Activated naive CD8-positive, alpha-beta T cell treated with anti-CD3 and anti-CD28 coated beads for 36 hours (primary cell): ENCODE measurements at regions not wholly inside any gene's neighbourhood (a gene's known extent, or its start where the extent isn't known, plus 50 kb on each side); places are given as distances from the start of the nearest gene placed in this dataset.
A peak's percentile ranks its signal among the peaks of the same experiment; 100 is the strongest.
"Not testable (repeated sequence)": the region's sequence is repeated elsewhere in the genome, so short reads cannot be mapped to it uniquely, and the experiment has no call there.

ENCODE experiments used
- DNase-seq: peaks from one replicate; pipeline ENCODE4 v3.0.0; 2021
- H3K27ac Mint-ChIP-seq: one replicate; pipeline ENCODE4 v1.8.0; 2022; ENCODE audit warnings: mild to moderate bottlenecking, moderate library complexity, mixed read lengths
- H3K27me3 Mint-ChIP-seq: one replicate; pipeline ENCODE4 v1.8.0; 2022; ENCODE audit warnings: mild to moderate bottlenecking, mixed read lengths
- H3K36me3 Mint-ChIP-seq: one replicate; pipeline ENCODE4 v1.8.0; 2021; ENCODE audit warnings: mild to moderate bottlenecking, mixed read lengths
- H3K4me1 Mint-ChIP-seq: one replicate; pipeline ENCODE4 v1.8.0; 2021; ENCODE audit warnings: mixed read lengths
- H3K4me3 Mint-ChIP-seq: one replicate; pipeline ENCODE4 v1.8.0; 2022; ENCODE audit warnings: mild to moderate bottlenecking, moderate library complexity, mixed read lengths
- H3K9me3 Mint-ChIP-seq: one replicate; pipeline ENCODE4 v1.8.0; 2022; ENCODE audit warnings: mixed read lengths

DNA sequence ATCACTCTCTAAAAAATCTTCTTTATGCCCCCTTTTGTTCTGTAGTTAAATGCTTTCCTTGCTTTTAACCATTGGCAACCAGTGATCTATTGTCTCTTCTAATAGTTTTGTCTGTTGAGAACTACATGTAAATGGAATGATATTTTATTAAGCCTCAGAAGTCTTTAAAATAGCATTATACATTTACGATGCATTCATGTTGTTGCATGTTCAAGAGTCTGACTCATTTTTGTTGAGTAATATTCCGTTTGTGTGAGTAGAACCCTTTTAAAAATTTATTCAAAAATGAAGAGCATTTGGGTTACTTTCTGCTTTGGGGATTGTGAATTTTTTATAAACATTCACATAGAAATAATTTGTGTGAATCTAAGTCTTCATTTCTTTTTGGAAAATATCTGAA is 1352.9 kb downstream of the NCAM2 start:
- no peak for DNase-seq
- no peaks in the 10 kb centered on the region for H3K36me3 Mint-ChIP-seq
- no peaks in the 10 kb centered on the region for H3K9me3 Mint-ChIP-seq
- no peak overlapping the region for H3K4me3 Mint-ChIP-seq
- no peaks in the 10 kb centered on the region for H3K4me1 Mint-ChIP-seq
- no peak overlapping the region for H3K27ac Mint-ChIP-seq
- peaks cover 3% of the 10 kb centered on the region for H3K27me3 Mint-ChIP-seq

DNA sequence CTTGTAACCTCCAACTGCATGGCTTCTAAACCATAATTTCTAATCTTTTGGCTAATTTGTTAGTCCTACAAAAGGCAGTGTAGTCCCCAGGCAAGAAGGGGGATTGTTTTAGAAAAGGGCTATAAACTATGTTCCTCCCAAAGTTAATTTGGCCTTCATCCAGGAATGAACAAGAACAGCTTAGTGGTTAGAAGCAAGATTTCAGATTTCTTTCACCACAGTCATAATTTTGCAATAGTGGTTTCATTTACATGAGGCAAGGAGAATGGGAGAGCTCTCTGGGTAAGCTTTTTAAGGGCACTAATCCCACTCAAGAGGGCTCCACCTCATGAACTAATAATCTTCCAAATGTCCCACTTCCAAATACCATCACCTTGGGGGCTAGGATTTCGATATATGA is 1353.9 kb downstream of the NCAM2 start:
- no peaks in the 10 kb centered on the region for H3K36me3 Mint-ChIP-seq
- peaks cover 3% of the 10 kb centered on the region for H3K27me3 Mint-ChIP-seq
- H3K4me1 Mint-ChIP-seq, result no peaks in the 10 kb centered on the region
- no peak overlapping the region for H3K4me3 Mint-ChIP-seq
- no peak for DNase-seq
- no peaks in the 10 kb centered on the region for H3K9me3 Mint-ChIP-seq
- H3K27ac Mint-ChIP-seq, result no peak overlapping the region

DNA sequence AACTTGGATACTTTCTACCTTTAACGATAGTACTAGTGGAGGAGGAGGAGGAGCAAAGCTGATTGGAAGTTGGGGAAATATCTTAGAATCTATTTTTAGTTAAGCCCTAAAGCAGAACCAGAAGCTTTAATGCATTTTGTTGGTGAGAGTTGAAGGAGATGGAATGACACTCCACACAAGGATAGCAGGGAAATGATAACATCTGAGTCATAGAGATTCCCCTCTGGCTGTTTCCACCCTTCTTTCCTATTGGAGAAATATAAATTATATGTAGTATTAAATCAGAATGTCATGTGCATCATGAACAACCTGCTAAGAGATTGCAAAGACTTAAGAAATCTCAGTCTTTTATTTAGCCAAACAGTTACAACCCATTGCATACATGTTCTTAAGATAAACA is 1357.7 kb downstream of the NCAM2 start:
- Mint-ChIP-seq H3K27ac (no peak overlapping the region), H3K36me3 (no peaks in the 10 kb centered on the region), H3K4me1 (no peaks in the 10 kb centered on the region), H3K27me3 (no peaks in the 10 kb centered on the region), H3K9me3 (no peaks in the 10 kb centered on the region), H3K4me3 (no peak overlapping the region)
- no peak for DNase-seq

DNA sequence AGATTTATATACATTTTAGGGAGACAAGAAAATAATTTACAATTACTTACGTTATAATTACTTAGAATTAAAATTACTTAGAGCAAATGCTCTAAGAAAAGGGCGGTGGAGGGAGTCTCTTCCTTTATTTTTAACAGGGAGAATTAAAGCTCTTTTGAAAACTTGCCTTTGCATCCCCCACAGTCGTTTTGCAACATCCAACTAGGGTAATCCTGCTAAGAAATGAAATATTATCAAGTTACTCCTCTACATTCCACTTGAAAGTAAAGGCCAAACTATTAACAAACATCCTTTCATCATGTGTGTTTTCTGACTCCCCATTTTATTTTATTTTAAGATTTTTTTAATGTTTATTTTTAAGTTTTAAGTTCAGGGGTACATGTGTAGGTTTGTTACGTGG is 1358.5 kb downstream of the NCAM2 start:
- Mint-ChIP-seq H3K9me3 (no peaks in the 10 kb centered on the region), H3K36me3 (no peaks in the 10 kb centered on the region), H3K27me3 (no peaks in the 10 kb centered on the region), H3K4me3 (no peak overlapping the region), H3K27ac (no peak overlapping the region), H3K4me1 (no peaks in the 10 kb centered on the region)
- DNase-seq, result no peak

DNA sequence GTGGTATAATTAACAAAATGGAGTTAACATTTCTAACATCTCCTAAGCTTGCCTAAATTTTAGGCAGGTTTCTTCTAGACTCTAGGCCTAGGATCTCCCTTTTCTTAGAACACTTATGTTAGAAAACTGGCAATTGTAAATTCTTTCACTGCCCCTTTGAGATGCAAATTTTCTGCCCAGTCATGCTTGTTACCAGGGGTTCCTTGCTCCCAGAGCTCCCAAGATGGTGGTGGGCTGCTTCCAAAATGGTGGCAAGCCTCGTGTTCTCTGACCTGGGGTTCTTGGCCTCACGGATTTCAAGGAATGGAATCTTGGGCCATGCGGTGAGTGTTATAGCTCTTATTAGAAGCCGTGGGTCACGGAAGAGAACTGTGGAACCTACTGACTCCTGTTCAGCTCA is 1361.4 kb downstream of the NCAM2 start:
- not testable (repeated sequence) for H3K27ac Mint-ChIP-seq

DNA sequence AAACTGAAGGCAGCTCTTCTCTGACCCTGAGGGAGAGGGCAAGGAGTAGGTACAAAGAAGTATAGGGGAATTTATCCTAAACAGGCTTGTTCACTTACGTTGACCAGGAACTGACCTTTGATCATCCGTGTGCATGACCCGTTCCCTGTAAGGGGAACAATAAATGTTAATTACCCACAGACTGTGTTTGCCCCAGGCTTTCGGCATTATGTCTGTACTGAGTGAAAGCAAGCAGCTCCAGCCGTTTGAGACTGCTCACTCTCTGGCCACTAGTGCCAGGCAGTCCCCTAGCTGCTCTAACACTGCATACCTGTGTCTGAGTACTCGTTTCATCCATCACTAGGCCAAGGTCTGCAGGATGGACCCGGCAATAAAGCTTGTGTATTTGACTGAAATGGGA is 1365.3 kb downstream of the NCAM2 start:
- no peak overlapping the region for H3K4me3 Mint-ChIP-seq
- no peaks in the 10 kb centered on the region for H3K27me3 Mint-ChIP-seq
- H3K27ac Mint-ChIP-seq, result no peak overlapping the region
- no peak for DNase-seq
- no peaks in the 10 kb centered on the region for H3K9me3 Mint-ChIP-seq
- no peaks in the 10 kb centered on the region for H3K4me1 Mint-ChIP-seq
- no peaks in the 10 kb centered on the region for H3K36me3 Mint-ChIP-seq

More for the DNA sequence above, 1361.4 kb downstream of the NCAM2 start:
- H3K9me3 Mint-ChIP-seq, H3K4me3 Mint-ChIP-seq, H3K4me1 Mint-ChIP-seq, H3K27me3 Mint-ChIP-seq, DNase-seq, H3K36me3 Mint-ChIP-seq: not testable (repeated sequence)

DNA sequence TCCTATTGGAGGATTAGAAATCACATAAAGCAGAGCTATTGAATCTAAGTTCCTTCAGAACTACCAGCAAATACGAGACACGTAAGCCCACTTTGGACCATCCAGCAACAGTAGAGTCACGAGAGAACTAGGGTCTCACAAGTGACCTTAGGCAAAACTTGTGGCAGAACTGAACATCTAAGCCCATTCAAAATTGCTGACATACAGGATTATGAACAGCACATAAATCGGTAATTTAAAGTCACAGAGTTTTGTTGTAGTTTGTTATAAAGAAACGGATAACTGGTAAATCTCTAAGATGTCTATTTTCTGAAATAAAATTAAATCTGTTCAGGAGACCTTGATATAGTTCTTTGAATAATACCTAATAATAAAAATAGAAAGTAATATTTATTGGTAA is 1366.0 kb downstream of the NCAM2 start:
- Mint-ChIP-seq H3K27me3 (no peaks in the 10 kb centered on the region), H3K36me3 (no peaks in the 10 kb centered on the region), H3K4me1 (no peaks in the 10 kb centered on the region), H3K9me3 (no peaks in the 10 kb centered on the region), H3K4me3 (no peak overlapping the region), H3K27ac (no peak overlapping the region)
- no peak for DNase-seq

DNA sequence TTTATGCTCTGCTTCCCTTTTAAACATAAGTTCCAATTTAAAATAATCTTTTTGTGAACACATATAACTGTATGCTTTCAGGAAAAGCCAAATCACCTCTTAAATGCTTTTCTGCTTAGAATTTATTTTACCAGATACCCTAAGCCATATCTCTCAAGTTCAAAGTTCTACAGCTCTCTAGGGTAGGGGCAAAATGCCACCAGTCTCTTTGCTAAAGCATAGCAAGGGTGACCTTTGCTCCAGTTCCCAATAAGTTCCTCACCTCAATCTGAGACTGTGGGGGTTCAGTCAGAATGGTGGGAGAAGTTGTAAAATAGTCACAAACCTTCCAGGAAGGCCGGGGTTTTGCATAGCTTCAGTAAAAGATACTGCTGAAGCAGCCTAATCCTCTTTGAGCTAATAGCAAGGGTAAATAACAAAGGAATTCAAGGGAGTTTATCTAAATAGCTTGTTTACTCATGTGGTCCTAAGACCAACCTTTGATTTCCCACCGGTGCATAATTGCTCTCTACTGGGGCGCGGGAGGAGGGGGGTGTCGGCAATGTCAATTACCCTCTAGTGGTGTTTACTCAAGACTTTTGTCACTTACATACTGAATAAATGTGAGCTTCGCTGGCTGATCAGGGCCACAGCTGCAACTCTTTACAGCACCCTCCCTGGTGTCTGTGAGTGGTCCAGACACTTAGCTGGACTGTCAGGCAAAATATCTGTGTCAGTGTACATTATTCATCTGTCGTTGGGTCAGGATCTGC is 1376.2 kb downstream of the NCAM2 start:
- DNase-seq, result no peak
- Mint-ChIP-seq H3K36me3 (no peaks in the 10 kb centered on the region), H3K4me3 (no peak overlapping the region), H3K27ac (no peak overlapping the region), H3K4me1 (no peaks in the 10 kb centered on the region), H3K27me3 (peaks cover 7% of the 10 kb centered on the region), H3K9me3 (no peaks in the 10 kb centered on the region)

DNA sequence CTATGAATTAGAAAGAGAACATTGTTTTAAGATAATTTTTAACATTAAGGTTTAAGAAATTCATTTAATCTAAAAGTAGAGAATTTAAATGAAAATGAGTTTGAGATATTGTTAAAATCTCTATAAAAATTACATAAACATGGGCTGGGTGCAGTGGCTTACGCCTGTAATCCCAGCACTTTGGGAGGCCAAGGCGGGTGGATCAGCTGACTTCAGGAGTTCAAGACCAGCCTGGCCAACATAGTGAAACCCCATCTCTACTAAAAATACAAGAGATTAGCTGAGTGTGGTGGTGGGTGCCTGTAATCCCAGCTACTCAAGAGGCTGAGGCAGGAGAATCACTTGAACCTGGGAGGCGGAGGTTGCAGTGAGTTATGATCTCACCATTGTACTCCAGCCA is 1379.6 kb downstream of the NCAM2 start:
- H3K27ac Mint-ChIP-seq, H3K4me3 Mint-ChIP-seq, H3K9me3 Mint-ChIP-seq, H3K27me3 Mint-ChIP-seq, H3K36me3 Mint-ChIP-seq, DNase-seq, H3K4me1 Mint-ChIP-seq: not testable (repeated sequence)

DNA sequence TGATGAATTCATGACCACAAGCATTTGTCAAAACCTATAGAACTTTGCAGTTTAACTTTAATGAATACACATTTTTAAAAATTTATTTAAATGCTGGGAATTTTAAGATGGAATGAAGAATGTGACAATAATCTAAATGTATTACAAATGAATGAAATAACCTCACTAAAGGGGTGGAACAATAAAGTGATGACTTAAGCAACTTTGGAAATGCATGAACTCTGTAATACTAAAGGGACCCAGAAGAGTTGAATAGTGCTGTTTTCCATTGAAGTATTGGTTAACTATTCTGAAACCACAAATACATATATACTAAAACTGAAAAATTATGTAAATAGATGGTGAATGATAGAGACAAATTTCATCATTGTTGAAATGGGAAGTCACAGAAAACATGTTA is 1395.1 kb downstream of the NCAM2 start:
- no peak for DNase-seq
- Mint-ChIP-seq H3K4me3 (no peak overlapping the region), H3K4me1 (no peaks in the 10 kb centered on the region), H3K27ac (no peak overlapping the region), H3K9me3 (no peaks in the 10 kb centered on the region), H3K36me3 (no peaks in the 10 kb centered on the region), H3K27me3 (no peaks in the 10 kb centered on the region)

DNA sequence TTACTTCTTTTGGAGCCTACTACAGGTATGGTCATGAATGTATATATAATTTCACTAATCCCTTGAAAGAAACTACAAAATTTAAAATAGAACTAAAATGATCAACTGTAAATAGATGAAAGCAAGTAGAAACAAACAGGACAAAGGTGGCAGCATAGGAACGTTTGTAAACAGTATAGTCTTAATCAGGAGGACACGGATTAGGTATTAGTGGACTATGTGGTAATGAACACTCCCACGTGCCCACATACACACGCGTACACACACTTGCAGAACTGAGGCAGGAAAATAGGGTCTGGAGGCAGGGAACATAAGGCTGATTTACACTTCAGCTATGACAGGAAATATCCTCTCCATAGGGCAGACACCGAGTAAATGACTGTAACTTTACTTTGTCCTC is 1397.8 kb downstream of the NCAM2 start:
- Mint-ChIP-seq H3K27ac (no peak overlapping the region), H3K36me3 (no peaks in the 10 kb centered on the region), H3K4me3 (no peak overlapping the region), H3K9me3 (no peaks in the 10 kb centered on the region), H3K27me3 (no peaks in the 10 kb centered on the region), H3K4me1 (no peaks in the 10 kb centered on the region)
- DNase-seq, result no peak

DNA sequence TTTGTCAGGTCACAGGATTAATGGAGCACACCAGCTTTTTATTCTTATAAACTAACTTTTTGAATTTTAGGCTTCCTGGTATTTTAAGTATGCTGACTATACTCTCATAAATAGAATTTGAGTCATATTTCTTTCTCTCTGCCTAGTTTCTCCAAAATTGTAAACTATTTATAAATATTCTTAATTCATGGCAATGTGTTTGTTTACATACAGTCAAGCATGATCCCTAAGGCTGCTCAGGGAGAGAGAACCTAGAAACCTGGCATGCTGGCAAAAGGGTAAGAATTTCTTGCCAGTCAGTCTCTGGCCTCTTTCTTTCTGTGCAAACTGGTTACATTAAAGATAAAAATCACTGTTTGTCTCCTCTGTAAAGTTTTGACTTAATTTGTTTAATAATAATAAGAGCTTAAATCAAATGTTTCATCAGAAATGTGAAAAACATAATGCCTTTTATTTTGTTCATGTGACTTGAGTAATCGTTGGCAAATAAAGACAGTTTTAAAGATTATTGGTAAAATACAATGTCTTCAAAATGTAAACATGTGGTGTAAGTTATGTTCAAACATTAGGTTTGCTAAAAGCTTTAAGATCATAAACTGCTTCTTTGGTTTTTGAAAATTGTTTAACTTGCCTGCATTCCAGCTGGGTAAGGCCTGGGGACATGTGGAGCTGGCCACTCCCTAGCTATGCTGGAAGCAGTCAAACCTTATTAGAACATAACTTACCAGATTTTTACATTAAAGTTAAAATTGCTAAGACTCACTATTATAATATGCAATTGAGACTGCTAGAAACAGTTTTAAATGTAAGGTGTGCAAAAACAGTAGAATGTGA is 1401.7 kb downstream of the NCAM2 start:
- no peaks in the 10 kb centered on the region for H3K27me3 Mint-ChIP-seq
- no peak for DNase-seq
- H3K36me3 Mint-ChIP-seq, result no peaks in the 10 kb centered on the region
- H3K4me3 Mint-ChIP-seq, result no peak overlapping the region
- H3K4me1 Mint-ChIP-seq, result no peaks in the 10 kb centered on the region
- no peak overlapping the region for H3K27ac Mint-ChIP-seq
- no peaks in the 10 kb centered on the region for H3K9me3 Mint-ChIP-seq

DNA sequence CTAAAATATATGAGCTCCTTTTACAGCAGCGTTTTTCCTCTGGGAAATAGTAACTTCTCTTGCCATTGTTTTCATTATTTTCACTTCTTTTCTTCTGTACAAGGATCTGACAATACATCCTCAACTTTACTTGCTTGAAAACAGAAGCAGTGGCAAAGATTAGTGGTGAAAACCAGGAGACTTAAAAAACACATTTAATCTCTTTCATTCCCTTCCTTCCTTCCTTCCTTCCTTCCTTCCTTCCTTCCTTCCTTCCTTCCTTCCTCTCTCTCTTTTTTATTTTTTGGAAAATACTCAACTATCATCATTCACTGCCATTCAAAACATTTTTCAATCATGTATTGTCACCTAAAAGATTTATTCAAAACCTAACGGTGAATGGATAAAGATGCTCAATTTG is 1411.4 kb downstream of the NCAM2 start:
- peaks cover 3% of the 10 kb centered on the region for H3K9me3 Mint-ChIP-seq
- H3K27ac Mint-ChIP-seq, result no peak overlapping the region
- no peak overlapping the region for H3K4me3 Mint-ChIP-seq

DNA sequence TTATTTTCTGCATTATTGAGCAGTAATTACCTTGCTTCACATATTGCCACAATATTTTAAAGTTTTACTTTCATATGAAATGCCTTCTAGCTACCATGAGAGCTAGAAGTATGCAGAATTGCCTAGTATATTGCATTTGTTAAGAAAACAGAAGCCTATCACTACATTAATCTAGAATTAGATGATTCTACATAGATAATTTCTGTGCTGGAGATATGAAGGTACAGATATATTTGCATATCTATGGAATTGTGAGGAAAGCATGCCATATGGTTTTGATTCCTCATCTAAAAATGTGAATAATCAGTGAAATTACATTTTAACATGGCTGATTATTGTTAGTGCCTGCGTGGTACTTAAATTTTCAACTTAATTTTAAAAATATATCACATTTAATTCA is 1418.3 kb downstream of the NCAM2 start:
- no peaks in the 10 kb centered on the region for H3K27me3 Mint-ChIP-seq
- peaks cover 3% of the 10 kb centered on the region for H3K9me3 Mint-ChIP-seq
- H3K27ac Mint-ChIP-seq, result no peak overlapping the region
- no peaks in the 10 kb centered on the region for H3K36me3 Mint-ChIP-seq
- no peak overlapping the region for H3K4me3 Mint-ChIP-seq
- no peak for DNase-seq
- H3K4me1 Mint-ChIP-seq, result peaks cover 7% of the 10 kb centered on the region

More for the DNA sequence above, 1411.4 kb downstream of the NCAM2 start:
- Mint-ChIP-seq H3K4me1 (no peaks in the 10 kb centered on the region), H3K27me3 (no peaks in the 10 kb centered on the region), H3K36me3 (no peaks in the 10 kb centered on the region)
- DNase-seq, result no peak

DNA sequence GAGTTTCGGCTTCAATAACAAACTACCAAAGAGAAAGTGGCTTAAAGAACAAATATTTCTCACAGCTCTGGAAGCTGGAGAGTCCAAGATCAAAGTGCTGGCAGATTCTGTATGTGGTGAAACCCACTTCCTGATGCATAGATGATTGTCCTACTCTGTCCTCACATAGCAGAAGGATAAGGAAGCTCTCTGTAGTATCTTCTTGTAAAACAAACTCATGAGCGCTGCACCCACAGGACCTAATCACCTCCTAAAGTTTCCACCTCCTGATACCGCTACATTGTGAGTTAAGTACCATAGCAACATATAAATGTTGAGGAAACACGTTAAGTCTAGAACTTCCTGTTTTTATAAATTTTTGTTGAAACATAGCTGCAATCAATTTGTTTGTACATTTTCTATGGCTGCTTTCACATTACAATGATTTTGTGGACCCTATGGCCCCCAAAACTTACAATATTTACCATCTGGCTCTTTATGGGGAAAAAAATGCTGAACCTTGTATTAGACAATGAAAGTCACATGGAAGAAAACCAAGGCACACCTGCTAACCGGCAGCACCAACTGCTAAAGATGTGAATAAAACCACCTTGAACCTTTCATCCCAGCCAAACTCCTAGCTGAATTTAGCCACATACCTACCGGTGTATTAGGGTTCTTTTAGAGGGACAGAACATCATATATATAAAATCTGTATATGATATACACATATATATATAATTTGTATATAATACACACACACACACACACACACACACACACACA is 1423.4 kb downstream of the NCAM2 start:
- no peaks in the 10 kb centered on the region for H3K36me3 Mint-ChIP-seq
- peak overlapping the region; percentile 6 for H3K27ac Mint-ChIP-seq
- peak overlapping the region; percentile 4 for H3K4me3 Mint-ChIP-seq
- no peak for DNase-seq
- H3K27me3 Mint-ChIP-seq, result no peaks in the 10 kb centered on the region
- no peaks in the 10 kb centered on the region for H3K9me3 Mint-ChIP-seq
- peaks cover 15% of the 10 kb centered on the region for H3K4me1 Mint-ChIP-seq
